Endothelial cell of umbilical vein (primary cell): ENCODE measurements at regions not wholly inside any gene's neighbourhood (a gene's known extent, or its start where the extent isn't known, plus 50 kb on each side); places are given as distances from the start of the nearest gene placed in this dataset.

Experiments
- CTCF ChIP-seq, 2 donors: IDR thresholded peaks; 1 replicate in 1 of 2; 2 replicates in 1 of 2; pipeline ENCODE4 v1.5.1; 2011; ENCODE audit warnings: low read length in 2 of 2, mild to moderate bottlenecking in 2 of 2, moderate library complexity in 2 of 2, control low read depth in 1 of 2, inconsistent platforms in 1 of 2, low read depth in 1 of 2; ENCODE audit not compliant: insufficient read depth in 1 of 2; ENCODE audit errors: extremely low read depth in 1 of 2
- EZH2 ChIP-seq: IDR thresholded peaks from 2 replicates; pipeline ENCODE4 v1.6.1; 2012; ENCODE audit warnings: borderline replicate concordance, low read depth, mild to moderate bottlenecking, moderate library complexity, low read length, inconsistent platforms; ENCODE audit not compliant: severe bottlenecking
- MAX ChIP-seq: IDR thresholded peaks from 2 replicates; pipeline ENCODE4 v1.6.1; 2011; ENCODE audit not compliant: insufficient read depth, insufficient read length
- POLR2A ChIP-seq: IDR thresholded peaks from 2 replicates; pipeline ENCODE4 v1.6.1; 2012; ENCODE audit warnings: low read depth, mild to moderate bottlenecking, control low read depth, low read length
- POLR2AphosphoS5 ChIP-seq: IDR thresholded peaks from 2 replicates; pipeline ENCODE4 v1.6.1; 2012; ENCODE audit warnings: low read depth, mild to moderate bottlenecking, control low read depth, low read length, moderate library complexity; ENCODE audit not compliant: insufficient read depth

- no peak for TF ChIP-seq EZH2
- no peak for TF ChIP-seq CTCF (IDR thresholded peaks at IDR 0.05; ENCODE audit: extremely low read depth in 1 of 2, insufficient read depth in 1 of 2, low read depth in 1 of 2, low read length in 2 of 2)
- TF ChIP-seq POLR2AphosphoS5 = no peak
- no peak for TF ChIP-seq MAX
- no peak for TF ChIP-seq POLR2A
These were observed 72.0 kb upstream of the RHOBTB1 start for GRCh38 chr10:61016007-61016406.
